ENCODE measurements at regions not wholly inside any gene's neighbourhood (a gene's known extent, or its start where the extent isn't known, plus 50 kb on each side); places are given as distances from the start of the nearest gene placed in this dataset.
"Not testable (repeated sequence)": the region's sequence is repeated elsewhere in the genome, so short reads cannot be mapped to it uniquely, and the experiment has no call there.

DNA sequence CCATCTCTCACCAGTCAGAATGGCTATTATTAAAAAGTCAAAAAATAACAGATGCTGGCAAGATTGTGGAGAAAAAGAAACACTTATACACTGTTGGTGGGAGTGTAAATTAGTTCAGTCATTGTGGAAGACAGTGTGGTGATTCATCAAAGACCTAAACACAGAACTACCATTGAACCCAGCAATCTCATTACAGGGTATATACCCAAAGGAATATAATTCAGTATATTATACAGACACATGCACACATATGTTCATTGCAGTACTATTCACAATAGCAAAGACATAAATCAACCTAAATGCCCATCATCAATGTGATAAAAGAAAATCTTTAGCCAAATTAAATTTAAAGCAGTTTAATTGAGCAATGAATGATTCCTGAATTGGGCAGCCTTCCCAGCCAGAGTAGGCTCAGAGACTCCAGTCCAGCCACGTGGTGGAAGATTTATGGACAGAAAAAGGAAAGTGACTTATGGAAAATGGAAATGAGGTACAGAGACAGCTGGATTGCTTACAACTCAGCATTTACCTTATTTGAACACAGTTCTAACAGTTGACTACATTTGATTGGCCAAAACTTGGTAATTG is 377.1 kb upstream of the SLC39A10 start:
- no peak for DNase-seq

DNA sequence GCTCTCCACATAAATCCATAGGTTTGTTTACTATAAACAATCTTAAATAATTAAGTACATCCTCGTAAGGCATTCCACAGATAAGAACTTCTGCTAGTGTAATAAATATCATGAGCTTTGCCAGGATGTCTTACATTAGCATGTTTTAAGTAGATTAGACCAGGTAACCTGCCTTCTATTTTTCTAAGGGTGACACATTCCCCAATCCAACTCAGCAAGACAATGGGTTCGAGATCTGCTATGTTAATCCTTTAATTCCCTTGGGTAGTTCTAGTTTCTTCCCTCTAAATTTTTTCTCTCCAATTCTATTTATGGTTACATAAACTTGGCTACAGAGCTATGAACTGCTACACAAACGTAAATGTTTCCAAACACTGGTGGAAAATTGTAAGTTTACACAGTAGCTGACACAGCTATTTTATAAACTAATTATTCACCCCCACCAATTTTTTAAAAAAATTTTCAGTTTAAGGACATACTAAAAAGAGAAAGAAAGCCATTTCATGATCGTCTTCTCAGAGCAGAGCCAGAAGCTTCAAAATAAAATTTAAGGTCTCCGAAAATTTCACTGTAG is 386.5 kb upstream of the SLC39A10 start:
- no peak for DNase-seq

DNA sequence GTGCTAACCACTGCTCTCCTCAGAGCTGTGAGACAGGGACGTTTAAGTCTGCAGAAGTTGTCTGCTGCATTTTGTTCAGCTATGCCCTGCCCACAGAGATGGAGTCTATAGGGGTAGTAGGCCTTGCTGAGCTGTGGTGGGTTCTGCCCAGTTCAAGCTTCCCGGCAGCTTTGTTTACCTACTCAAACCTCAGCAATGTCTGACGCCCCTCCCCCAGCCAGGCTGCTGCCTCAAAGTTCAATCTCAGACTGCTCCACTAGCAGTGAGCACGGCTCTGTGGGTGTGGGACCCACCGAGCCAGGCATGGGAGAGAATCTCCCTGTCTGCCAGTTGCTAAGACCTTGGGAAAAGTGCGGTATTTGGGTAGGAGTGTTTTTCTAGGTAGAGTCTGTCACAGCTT is 387.8 kb upstream of the SLC39A10 start:
- DNase-seq: no peak

DNA sequence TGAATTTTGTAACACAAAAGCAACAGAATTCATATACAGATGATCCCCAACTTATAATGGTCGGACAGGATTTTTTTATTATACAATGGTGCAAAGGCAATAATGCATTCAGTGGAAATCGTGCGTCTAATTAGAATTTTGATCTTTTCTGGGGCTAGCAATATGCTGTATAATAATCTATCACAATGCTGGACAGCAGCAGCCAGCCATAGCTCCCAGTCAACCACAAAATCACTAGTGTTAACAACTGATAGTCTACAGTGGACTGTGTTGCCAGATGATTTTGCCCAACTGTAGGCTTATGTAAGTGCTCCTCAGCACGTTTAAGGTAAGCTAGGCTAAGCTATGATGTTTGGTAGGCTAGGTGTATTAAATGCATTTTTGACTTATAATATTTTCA is 399.0 kb upstream of the SLC39A10 start:
- no peak for DNase-seq

DNA sequence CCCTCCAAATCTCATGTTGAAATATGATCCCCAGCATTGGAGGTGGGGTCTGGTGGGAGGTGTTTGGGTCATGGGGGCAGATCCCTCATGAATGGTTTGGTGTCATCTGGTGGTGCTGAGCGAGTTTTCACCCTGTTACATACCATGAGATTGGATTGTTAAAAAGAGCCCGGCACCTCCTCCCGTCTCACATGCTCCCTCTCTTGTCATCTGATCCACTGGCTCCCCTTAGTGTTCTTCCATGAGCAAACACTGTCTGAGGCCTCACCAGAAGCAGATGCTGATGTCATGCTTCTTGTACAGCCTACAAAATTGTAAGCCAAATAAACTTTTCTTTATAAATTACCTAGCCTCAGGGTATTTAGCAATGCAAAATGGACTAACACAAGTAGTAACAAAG is 405.0 kb upstream of the SLC39A10 start:
- DNase-seq: no peak

DNA sequence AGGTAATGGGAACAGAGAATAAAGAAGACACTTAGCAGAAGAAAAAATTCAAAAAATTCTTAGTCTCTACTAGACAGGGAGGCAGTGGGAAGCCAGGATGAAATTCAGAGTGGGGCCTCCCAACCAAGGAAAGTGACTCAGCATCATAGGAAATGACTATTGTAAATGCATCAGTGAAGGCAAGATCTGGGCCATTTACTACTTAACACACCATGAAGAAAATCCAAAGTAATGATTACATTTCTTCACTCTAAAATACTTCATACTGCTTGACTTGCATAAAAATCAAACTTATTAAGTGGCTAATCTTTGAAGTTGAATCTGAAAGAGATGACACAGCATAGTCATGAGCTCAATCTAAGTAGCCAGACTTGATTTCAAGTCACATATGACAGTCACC is 405.8 kb upstream of the SLC39A10 start:
- DNase-seq: no peak

DNA sequence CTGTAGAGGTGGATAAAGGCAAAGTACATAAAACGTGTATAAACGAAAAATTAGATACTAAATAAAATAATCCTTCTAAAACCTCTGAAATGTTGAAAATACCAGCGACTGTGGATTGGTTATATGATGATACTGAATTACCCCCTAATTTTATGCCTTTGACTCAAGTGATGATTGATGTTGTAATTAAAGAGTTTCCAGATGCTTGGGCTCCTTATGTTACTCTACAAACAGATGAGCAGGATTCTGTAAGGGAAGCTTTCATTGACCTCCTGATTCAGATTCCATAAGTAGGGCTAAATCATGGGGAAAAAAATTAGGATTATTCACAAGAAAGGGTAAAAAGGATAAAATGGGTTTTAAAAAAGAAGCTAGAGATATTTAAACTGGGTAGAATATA is 418.2 kb upstream of the SLC39A10 start:
- DNase-seq: no peak

DNA sequence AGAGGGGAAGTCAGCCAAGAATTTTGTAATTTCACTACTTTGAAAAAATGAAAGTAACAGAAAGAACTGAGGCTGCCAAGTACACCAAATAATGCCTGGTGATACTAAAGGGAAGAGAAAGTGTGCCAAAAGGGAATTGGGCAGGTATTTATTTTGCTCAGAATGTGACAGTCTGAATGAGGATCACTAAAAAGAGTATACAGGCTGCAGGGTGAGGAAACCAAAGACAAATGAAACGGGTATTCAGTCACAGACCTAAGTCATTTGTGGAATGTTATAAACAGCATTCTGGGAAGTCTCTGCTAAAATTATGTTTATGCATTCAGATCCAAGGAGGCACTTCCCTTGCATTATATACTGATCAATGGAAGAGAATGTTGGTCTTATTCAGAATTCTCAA is 418.6 kb upstream of the SLC39A10 start:
- no peak for DNase-seq

DNA sequence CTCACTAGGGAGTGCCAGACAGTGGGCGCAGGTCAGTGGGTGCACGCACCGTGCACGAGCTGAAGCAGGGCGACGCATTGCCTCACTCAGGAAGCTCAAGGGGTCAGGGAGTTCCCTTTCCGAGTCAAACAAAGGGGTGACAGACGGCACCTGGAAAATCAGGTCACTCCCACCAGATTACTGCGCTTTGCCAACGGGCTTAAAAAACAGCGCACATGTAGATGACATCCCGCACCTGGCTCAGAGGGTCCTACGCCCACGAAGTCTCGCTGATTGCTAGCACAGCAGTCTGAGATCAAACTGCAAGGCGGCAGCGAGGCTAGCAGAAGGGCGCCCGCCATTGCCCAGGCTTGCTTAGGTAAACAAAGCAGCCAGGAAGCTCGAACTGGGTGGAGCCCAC is 428.5 kb upstream of the SLC39A10 start:
- not testable (repeated sequence) for DNase-seq

DNA sequence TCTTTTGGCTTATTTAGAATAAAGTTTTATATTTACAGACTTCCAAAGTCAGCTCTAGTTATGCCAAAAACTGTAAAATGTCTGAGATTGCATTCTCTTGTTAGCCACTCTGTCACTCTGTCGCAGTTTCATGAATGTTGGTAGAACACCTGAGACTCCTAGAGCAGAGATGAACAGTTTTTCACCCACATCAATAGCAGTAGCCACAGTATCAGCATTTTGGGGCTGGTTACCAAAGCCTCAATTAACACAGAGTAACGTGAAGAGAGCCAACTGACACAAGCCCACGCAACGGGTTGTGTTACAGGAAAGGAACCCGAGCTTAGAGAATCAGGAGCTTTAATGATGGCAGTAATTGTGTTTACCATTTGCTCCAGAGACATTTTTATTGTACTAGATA is 443.0 kb upstream of the SLC39A10 start:
- no peak for DNase-seq

DNA sequence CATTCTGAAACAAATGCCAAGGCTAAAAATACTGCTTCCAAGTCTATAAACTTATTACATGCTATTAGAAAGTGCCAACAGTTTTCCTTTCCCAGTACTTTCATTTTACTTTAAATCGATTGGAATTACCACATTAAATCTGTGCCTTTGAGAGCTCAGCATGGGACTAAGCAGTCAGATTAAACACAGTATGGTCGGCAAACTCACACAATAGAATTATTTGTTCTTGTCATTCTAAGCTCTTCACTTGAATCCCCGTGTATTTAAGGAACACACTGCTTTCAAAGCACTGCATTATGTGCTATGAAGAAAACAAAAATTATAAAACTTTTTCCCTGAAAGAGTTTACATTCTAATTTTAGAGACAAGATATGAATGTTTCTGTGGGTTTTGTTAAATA is 444.4 kb upstream of the SLC39A10 start:
- DNase-seq: no peak

DNA sequence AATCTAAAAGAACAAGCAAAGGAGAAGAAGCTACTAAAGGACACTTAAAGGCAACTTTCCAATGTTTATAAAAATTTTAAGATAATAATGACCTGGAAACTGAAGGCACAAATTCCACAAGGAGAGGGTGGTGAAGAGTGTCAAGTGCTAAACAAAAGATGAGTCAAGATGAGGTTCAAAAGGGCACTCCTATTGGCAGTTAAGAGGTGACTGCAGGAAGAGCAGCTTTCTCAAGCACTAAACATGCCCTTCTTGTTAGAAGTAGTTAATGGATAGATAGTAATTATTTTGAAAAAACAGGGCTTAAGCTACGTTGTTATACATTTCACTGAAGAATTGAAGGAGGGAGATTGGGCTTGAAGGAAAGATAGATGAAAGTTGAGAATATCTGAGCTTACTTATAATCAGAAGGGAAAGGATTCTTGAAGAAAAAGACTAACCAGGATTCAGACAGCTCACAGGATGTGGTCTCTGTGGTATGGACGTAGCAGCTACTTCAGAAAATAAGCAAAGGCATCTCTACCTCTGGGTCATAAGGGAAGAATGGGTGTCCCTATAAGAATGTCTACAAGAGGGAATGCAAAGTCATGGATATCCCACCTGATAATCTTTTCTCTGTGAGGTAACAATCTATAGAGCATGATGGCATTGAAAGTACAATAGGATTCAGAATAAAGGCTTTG is 454.7 kb upstream of the SLC39A10 start:
- DNase-seq: no peak

DNA sequence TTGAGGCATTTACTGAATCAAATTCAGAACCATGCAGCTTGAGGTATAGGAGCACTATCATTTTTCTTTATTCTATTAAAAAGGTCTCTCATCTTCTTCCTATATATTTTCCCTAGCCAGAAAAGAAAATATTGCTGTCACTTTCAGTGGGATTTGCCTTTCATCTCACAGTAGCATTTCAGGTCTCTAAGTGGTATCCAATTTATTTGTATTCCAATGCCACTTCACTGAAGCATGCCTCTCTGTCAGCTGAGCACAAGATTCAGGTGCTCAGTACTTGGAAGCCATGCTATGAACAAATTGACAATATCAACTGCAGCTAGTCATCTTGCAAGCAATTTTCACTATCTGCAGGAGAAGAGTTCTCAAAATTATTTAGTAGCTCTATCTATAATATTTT is 457.2 kb upstream of the SLC39A10 start:
- no peak for DNase-seq

DNA sequence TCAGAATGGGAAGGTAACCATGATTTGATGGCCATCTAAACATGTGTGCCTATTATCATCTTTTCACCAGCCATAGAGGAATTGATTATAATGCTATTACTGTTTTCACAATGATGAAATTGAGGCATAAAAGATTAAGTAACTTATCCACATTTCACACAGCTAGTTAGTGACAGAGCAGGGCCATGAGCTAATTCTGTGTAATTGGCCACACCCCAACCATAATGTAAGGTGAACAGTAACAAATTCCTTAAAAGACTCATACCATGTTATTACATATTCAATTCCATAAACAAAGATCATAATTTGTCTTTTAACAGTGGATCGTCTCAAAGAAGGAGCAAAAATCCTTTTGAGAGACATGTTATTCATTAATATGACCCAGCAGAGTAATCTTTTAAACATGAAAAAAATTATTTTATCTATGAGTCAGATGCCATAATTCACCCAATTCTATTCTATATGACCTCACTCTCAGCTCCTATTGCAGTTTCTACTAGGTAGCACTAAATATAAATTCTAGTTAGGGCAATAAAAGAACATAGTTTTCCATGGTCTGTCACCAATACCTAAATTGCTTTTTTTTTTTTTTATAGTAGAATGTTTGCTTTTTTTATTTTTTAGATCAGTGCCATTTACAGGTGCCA is 475.8 kb upstream of the SLC39A10 start:
- DNase-seq: no peak

DNA sequence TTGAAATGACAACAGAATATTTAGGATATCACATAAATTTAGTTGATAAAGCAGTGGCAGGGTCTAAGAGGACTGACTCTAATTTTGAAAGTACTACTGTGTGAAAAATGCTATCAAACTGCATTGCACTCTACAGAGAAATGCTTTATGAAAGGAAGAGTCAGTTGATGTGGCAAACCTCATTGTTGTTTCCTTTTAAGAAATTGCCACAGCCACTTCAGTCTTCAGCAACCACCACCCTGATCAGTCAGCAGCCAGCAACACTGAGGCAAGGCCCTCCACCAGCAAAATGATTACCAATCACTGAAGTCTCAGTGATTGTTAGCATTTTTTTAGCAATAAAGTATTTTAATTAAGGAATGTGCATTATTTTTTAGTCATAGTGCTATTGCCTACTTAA is 488.7 kb upstream of the SLC39A10 start:
- DNase-seq: no peak

DNA sequence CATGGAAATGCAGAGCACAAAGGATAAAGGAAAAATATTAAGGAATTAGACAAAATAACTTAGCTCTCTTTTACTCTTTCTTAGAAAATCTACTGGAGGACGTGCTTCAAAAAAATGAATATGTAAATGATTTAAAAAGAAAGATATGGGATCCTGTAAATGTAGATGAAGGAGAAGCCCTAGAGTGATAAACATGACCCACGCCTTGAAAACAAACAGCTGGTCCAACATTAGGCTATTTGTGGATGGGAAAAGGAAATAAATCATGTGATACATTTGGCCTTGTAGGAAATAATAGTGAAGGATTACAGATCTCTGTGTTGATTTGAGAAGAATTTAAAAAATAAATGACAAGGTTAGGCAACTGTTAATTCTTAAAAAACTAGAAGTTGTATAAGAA is 492.1 kb upstream of the SLC39A10 start:
- DNase-seq: no peak

DNA sequence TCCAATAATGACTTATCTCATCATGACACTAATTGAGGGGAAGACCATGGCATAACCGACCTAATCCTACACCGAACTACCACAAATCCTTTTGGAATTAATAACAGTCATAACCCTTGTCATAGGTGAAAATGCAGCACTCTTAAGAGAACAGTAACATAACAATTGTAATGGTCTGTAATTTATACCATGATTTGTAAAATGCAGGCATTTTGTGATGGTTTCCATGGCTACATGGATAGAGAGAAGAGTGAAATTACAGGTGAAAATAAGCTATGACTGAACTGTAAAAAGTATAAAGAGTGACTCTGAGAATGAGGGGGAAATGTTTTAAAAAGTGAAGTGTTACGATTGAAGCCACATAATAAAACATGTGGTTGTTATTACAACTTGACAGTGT is 494.1 kb upstream of the SLC39A10 start:
- DNase-seq: no peak

DNA sequence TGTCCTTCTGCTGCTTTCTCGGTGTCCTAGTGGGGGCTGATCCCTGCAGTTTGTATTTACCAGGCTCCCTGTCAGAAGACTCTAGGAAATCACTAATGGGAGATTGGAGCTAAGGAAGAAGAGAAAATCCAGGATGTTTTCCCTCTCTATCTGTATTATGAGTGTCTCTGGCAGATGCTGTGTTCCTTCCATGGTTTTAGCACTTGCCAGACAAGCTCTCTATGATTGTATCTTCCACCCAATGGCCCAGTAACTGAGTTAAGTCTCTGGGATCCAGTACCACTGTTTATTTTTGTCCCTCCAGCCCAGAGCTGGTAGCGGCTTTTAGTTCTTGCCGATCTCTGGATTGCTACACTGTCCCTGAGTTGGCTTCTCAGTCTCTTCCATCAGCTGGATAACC is 494.8 kb upstream of the SLC39A10 start:
- no peak for DNase-seq

DNA sequence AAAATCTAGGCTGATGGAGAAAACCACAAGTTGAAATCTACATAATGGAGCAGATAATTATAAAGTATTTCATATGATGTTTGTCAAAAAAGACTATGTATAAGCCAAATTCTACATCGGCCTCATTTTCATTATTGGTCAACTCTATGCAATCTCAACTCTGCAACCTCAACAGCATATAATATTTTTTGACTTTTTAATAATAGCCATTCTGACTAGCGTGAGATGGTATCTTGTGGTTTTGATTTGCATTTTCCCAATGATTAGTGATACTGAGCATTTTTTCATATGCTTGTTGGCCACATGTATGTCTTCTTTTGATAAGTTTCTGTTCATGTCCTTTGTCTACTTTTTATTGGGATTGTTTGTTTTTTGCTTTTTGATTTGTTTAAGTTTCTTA is 496.1 kb upstream of the SLC39A10 start:
- DNase-seq: no peak

DNA sequence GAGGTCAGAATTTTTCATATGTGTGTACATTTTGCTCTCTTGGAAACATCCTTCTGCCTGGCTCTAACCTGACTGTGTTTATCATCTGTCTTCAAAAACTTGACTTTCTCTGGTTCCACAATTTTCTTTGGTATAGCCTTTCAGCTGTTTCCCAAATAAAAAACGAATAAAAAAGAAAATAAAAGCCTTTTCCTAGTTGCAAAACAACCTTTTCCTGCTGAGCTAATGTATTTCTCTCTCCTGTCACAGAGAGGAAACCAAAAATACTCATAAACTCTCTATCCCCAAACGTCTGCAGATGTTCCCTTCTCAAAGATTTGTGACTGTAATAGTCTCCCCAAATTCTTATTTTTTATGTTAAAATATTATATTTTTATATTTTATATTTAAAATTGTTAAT is 505.3 kb upstream of the SLC39A10 start:
- no peak for DNase-seq

DNA sequence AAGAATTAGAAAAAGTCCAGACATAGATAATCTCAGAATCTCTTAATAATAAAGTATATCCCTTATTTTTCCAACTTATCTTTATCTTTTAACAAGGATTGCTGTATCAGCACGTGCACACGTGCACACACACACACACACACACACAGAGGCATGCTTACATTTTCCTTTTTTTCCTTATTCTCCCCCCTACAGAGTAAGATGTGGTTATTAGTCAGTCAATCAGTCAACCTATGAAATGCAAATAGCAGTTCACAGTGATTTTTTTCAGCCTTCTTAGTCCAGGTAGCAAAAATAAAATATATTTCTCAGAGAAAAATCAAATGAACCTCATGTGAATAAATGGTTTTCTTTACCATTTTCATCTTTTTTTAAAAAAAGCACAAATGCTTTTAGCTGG is 506.2 kb upstream of the SLC39A10 start:
- no peak for DNase-seq

DNA sequence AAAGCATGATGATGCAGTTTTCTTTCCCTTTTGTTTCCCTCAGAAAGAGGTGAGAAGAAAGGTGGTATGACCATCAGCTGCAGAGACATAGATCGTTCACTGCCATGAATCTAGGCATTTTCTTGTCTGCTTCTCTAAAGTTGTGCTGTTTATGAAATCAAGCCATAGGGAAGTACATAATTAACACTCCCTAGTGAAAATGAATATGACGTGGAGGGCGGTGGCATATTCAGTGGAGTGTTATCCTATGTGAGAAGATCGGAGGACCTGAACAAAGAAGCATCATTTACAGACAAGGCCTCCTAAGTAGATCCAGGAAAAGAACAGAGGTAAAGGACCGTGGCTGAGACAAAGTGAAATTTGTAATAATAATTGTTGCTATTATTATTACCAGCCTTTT is 509.0 kb upstream of the SLC39A10 start:
- DNase-seq: no peak

DNA sequence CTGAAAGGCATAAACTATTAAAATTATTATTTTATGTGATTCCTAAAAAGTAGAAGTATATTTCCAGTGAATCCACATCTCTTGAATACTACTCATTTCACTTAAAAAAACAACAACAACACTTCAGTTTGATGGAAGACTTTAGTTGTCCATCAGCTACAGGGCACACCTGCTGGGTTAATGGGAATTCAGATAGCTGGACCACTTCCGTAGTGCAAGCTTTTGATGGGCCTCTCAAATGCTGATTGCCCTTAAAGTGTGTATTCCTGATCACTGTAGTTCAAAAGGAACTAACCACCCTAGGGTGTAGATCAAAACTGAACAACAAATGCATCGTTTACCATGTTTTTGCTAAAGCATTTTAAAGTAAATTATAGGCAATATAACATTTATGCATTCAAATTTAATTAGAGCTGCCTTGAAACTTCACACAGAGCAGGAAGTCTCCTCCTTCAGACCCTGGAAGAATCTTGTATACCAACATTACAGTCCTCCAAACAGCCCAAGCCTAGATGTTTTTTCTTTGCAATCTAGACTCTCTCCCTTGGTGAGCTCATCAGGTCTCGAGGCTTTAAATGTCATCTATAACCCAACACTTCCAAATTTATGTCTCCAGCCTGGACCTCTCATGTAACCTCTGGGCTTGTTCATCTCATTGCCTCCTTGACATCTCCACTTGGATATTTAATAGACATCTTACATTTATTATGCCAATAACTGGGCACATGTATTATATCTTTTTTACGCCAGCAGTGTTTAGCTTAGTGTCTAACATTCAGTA is 510.1 kb upstream of the SLC39A10 start:
- DNase-seq: no peak

DNA sequence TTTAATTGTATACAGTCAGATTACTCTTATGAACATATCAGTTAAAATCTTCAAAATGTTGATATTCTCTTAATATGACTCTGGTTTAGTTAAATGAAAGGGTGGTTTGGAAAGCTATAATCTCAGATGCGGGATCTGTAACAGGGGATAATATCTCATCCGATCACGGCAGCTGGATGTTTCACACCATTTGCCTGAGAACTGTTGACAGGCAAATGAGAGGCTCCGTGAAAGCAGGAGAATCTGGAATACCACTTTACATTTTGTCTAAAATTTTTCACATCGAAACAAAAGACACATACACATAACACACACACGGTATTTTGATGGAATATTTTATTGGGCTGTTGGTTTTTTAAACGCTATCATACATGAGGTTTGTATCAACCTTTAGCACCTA is 518.6 kb upstream of the SLC39A10 start:
- no peak for DNase-seq
